GM19467 (cell line): ENCODE measurements at regions not wholly inside any gene's neighbourhood (a gene's known extent, or its start where the extent isn't known, plus 50 kb on each side); places are given as distances from the start of the nearest gene placed in this dataset.
A peak's percentile ranks its signal among the peaks of the same experiment; 100 is the strongest.

ENCODE experiments used
- ATAC-seq: cut with Tn5 transposase; IDR thresholded peaks from one replicate; pipeline ENCODE4 v1.9.1; 2021; ENCODE audit warnings: mild to moderate bottlenecking, moderate library complexity; ENCODE audit not compliant: unreplicated experiment

DNA sequence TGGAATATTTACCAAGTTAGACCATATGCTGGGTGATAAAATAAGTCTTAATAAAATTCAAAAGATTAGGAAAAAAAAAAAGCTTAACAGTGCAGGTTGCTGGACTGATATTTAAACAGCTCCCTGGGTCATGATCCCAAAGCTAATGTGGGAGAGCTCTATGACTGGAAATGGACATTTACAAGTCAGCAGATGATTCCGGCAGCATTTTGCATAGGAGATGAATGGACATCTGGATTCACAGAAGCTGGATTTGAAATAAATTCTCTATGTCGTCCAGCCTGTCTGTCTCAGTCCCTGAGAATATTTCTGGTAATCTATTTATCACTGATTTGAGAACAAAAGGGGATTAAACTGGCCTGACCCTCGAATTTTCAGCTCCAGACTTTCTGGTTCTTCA, 52.3 kb upstream of the KLHL25 start:
- no peak for ATAC-seq

DNA sequence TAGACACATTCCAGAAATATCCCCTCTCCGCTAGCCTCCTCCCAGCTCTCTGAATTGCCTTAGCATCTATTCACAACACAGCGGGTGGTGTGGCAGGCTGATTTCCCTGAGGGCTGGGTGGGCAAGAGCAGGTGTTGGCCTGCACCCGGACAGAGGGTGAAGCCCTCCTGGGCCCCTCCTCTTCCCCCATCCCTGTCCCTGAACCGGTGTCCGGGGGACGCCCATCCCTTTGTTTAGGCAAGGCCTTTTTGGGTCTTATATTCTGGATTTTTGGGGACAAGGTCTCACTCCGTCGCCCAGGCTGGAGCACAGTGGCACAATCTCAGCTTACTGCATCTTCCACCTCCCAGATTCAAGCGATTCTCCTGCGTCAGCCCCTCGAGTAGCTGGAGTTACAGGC, 55.2 kb upstream of the KLHL25 start:
- no peak for ATAC-seq

DNA sequence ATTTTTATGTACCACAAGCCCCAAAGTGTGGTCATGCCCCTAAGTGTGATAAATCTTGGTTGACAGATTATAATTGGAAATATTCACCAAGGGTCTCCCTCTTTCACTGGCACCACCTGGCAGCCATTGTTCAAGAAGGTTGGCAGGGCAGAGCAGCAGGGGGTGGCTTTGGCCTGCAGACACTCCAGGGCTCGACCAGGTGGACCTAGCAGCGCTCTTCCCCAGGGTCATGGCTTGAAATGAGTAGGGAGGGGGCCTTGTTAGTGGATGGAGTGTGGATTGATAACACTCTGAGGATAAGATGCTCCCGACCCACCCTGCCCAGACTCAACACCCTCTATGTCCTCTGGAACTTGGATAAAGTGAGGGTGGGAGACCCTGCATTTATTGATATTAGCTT, 58.2 kb upstream of the KLHL25 start:
- no peak for ATAC-seq

DNA sequence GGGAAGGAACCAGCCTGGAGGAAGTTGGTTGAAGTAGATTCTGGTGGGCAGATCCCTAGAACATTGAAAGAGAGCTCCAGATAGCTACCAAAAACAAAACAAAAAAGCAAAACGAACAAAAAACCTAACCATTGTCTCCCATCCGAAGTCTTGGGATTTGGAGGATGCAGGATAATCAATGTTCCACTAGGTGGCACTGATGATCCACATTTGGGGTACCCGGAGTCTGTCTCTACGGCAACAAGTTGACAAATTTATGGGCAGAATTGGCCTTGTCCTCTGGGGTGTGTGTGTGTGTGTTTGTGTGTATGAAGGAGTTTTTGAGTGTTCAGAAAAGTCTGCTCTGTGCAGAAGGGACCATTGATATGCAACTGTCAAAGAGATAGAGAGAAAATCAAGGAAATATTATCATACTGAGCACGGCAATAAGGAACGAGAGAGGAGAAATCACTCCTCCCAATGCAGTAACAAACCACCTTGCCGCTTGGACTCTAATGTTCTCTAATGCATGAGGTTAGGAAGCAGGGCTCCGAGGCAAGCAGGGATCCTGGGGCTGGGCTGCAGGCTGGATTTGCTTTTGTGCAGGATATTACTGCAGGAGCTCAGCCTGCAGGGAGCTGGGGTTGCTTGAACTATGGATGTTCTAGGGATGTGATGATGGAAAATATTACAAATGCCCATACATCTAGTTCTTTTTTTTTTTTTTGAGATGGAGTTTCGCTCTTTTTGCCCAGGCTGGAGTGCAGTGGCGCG, 59.8 kb upstream of the KLHL25 start:
- peak; percentile 61 for ATAC-seq

DNA sequence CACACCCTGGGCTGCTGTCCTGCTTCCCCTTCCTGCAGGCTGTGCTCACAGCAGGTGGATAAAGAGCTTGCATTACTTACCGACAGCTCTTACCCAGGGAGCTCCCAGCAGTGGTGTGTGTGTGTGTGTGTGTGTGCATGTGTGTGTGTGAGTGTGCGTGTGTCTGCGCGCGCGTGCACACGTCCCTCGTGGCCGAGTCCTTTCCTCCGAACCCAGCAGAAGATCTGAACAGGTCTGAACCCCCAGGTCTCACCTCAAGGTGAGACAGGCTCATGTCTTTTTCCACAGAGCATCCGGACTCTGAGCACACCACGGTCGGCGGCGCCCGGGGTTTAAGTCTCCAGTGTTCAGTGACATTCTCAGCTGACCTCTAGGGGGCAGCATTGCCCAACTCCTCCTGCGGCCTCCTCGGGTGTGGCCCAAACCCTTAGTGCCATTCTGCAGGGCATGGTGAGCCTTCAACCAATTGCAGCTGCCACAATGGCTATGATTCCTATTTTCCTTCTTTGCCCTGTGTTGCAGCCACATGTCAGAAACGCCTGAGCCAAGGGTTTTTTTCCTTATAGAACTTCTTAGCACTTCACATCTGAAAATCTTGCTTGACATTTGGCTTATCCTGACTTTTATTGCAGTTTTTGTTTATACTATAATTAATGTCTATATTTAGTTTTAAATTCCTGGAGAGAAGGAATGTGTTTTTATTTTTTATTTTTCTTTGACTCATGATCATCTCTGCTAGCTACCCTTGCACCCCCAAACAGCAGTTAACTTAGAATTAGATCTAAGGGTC, 64.1 kb upstream of the KLHL25 start:
- ATAC-seq: peak; percentile 85

DNA sequence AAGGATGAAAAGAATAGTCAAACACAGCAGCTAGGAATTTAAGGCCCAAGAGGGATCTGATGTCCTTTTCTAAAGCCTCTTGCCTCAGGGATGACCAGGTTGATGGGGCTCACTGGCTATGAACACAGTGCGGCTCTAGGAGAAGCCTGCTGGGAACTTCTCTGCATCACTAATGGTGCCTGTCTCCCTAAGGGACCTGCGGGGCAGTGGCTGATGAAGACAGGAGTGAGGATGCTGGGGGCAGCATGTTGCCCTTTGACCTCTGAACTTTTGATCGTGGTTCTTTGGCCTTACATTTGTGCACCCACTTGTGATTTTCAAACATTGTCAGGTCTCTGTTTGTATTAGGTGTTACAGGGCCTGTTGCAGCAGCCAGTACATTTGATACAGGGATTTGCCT, 64.9 kb upstream of the KLHL25 start:
- no peak for ATAC-seq

DNA sequence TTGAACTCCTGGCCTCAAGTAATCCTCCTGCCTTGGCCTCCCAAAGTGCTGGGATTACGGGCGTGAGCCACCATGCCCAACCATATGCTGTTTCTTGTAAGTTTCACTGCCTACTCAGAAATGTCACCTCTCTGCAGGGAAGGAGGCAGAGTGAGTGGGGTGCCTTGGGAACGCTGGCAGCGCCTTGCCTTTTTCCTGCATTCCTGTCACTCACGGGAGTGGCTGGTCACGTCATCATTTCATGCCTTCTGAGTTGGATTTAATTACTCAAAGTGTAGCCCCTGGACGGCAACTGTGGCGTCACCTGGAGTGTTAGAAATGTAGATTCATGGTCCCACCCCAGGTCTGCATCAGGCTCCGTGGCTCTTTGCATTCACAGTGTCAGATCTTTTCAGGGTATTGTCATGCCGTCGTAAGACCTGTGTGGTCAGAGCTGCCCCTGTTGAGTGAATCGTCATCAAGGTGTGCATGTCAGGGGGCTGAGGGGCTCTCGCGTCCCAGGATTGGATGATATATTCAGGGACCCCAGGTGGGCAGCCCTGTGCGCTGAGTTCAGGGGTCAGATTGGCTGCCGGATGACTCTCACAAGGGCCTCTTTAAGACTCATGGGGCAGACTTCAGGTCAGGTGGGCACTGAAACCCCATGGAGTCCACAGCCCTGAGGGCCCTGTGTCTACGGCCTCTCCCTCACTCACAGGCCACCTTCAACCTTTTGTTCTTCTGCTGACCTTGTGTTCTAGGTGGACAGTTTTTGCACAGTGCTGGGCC, 65.9 kb upstream of the KLHL25 start:
- no peak for ATAC-seq

DNA sequence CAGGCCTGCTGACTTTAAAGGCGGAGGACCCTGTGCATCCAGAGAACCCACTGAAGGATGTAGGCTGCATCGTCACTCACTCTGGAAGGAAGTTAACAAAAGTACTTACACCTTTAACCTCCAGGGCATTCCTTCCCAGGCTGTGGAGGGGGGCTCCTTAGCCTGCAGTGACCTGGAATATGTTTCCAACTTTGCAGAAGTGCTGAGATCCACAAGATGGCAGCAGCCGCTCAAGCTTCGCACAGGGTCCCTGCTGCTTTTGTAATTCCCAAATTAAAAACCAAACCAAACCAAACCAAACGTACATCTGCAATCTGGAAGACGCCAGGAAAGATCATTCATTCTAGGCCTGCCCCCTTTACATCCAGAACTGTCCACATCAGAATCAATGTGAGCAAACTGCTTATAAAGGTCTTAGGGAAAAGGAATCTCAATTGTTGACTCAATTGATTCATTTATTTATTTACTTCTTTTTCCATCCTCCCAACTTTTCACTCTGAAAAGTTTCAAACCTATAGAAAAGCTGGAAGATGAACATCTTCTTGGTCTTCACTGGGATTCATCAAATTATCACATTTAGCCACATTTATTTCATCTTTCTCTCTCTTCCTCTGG, 70.5 kb upstream of the KLHL25 start:
- ATAC-seq: no peak

DNA sequence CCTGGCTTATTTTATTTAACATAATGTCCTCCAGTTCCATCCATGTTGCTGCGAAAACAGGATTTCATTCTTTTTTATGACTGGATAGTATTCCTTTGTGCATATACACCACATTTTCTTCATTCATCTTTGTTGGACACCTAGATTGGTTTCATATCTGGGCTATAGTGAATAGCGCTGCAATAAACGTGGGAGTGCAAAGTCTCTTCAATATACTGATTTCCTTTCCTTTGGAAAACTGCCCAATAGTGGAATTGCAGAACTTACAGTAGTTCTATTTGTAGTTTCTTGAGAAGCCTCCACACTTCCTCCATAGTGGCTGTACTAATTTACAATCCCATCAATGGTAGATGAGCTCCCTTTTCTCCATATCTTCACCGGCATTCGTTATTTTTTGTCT, 72.5 kb upstream of the KLHL25 start:
- ATAC-seq: no peak

DNA sequence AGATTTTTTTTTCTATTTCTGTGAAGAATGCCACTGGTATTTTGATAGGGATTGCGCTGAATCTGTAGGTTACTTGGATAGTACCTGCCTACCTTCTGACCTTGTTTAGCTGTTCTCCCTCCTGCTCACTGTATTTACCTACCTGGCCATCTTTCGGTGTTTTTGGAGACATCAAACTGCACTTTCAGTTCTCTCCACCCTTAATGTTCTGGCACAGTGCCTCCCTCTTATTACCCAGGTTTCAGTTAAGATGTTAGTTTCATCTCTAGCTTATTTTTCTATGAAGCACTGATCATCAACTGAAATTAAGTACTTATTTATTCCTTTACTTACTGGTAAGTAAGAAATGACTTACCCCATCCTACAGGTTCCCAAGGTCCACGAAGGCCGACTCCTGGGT, 74.4 kb upstream of the KLHL25 start:
- no peak for ATAC-seq

DNA sequence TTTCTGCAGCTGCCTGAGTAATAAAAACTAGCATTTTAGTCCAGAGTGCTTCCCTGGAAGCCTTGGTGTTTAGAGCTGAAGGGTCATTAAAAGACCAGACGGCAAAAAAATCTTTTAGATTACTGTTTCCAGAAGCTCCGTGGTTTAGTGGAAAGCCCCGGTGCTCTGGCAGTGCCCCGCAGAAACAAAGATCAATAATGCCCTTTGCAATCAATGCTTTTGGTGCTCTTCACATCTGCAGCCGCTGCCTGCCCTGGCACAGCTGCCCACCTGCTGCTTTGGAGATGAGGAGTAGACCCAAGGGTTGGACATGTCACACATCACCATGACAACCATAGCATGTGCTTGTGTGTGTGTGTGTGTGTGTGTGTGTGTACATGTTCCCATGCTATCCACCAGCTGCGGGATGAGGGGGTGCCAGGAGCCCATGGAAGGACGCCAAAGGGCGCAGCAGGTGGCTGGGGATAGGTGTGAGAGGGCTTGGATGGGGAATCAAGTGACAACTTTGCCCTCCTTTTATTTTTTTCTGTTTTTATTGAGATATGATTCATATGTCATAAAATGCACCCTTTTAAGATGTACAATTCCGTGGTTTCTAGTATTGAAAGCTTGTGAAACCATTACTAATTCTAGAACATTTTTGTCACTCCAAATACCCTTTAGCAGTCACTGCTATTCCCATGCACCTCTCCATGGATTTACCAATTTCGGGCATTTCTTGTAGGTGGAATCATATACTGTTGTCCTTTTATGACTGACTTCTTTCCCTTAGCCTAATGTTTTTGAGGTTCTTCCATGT, 75.7 kb upstream of the KLHL25 start:
- ATAC-seq: no peak

DNA sequence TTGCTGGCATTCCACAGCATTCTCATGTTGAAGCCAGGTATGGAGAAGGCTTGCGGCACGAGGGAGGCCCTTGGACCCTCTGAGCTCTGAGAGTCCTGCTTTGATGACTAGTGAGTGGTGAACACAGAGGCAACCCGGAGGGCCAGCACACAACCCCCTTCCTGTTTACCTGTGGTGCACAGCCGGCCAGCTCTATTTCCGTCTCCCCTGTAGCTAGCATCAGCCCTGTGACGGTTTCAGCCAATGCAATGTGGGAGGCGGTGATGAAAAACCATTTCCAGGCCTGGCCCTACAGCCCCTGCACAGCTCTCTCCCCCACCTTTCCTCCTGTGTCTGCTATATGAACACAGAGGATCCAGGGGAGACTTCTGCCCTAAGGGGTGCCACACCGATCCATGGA, 76.8 kb upstream of the KLHL25 start:
- ATAC-seq: no peak

DNA sequence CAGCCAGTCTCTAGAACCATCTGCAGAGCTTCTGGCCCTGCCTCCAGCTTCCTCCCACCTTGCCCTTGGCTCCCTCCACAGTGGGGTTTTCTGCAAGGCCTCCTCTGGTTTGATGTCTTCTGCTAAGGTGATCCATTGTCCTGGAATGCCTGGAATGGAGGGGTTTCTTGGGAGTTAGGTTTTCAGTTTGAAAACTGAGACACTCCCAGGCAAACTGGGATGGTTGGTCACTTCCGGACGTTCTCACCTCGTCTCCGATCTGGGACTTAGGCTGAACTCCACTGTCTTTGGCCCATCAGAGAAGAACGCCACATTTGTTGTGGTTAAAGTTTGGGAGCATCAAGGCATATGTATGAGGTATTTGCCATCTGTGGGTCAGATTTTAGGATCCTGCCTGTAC, 77.4 kb upstream of the KLHL25 start:
- no peak for ATAC-seq

DNA sequence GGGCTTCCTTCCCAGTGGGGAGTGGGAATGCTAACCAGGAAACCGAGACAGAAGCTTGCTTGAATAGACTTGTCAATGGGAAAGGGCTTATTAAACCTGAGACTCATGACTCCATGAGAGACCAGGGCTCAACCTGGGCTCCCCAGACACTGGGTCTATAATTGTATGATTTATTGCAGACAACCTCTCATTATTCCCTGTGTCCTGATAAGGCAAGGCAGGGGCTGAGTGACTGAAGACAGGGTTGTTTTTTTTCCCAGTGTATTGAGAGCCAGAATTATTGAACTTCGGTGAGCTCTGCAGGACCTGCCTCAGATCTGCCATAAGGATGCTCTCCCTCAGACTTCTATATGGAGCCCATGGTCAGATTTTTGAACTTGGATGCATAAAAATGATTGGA, 79.5 kb upstream of the KLHL25 start:
- ATAC-seq: no peak

DNA sequence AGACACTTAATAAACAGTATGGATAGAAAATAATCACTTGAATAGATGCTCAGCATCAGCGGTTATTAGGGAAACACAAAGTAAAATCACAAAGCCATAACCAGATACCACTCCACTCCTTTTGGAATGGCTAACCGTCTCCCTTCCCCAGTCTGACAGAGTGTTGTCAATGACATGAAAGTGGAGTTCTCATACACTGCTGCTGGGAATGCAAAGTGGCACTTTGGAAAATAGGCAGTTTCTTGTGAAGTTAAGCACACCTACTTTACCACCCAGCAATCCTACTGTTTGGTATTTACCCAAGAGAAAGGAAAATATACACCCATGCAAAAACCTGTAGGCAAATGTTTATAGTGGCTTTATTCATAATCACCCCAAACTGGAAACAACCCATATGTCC, 81.0 kb upstream of the KLHL25 start:
- no peak for ATAC-seq

DNA sequence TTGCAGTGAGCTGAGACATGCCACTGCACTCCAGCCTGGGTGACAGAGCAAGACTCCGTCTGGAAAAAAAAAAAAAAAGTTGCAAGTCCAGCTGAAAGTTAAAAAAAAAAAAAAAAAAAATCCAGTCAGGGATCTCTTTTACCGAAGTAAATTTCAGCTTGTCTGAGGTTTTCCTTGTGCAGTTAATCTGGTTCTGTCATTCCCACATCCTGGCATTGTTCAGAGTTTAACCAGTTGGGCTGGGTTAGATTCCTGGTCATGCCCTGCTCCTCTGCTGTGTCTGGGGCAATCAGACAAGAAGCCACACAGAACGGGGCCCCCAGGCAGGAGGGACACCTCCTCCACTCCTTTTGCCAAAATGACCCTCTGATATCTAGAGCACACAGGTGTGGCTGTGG, 84.1 kb upstream of the KLHL25 start:
- ATAC-seq: no peak

DNA sequence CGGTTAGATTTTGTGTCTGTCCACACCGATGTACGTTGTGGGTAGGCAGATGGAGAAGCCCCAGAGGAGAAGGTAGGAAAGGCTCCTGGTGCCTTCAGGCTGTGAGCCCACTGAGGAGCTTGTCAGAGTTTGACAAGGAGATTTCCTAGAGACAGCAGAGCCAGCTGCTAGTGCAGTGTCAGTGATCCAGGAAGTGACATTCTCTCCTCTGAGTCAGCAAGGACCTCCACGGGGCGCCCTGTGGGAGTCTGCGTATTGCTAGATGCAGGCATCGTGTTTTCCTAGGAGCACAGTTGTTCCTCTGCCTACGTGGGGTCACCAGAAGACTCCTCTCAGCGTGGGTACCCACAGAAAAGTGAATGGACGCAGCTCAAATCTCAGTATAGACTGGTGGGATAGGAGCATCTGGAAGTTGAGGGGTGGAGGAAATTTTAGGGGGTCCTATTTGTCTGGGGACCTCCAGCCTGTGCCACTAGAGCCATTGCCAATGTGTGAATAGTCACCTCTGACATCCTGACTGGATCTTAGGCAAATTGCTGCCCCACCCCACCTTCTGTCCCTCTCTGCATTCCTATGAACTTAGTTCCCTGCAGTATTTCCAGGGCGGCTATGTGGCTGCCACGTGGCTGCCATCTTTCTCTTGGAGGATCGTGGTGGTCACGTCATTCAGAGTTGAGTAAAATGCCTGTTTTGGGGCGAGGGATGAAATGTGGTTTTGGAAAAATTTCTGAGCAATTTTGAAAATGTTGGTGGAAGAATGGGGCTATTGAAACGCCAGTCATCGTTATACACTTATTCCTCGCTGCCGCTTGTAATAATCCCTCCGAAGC, 84.8 kb upstream of the KLHL25 start:
- no peak for ATAC-seq

DNA sequence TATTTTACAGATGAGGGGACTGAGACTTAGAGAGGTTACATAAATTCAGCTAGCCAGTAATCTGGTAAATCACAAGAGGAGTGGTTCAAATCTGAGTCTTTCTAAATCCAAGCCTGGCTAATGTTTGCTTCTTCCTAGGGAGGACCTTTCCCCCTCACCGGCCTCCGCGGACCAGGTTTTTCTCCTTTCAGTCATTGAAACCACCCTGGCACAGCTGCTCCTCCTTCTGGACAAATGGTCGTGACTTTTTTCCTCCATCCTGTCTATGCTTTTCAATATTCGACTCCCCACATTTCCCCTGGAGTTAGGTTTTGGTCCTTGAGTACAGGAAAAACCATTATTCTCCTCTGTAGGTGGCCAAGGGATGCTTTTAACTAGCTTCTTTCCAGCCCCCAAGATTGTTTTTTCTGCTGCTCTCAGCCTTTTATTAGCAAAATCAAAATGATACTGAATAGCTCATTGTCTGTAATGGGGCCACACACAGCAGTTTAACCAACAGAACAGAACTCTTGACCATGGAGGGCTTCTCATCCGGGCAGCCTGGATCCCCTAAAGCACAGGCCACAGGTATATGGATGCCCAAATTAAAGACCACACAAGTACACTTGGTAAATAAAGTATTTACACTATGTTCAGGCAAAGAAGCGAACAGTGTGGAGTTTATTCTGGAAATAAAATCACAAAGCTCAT, 85.9 kb upstream of the KLHL25 start:
- no peak for ATAC-seq

DNA sequence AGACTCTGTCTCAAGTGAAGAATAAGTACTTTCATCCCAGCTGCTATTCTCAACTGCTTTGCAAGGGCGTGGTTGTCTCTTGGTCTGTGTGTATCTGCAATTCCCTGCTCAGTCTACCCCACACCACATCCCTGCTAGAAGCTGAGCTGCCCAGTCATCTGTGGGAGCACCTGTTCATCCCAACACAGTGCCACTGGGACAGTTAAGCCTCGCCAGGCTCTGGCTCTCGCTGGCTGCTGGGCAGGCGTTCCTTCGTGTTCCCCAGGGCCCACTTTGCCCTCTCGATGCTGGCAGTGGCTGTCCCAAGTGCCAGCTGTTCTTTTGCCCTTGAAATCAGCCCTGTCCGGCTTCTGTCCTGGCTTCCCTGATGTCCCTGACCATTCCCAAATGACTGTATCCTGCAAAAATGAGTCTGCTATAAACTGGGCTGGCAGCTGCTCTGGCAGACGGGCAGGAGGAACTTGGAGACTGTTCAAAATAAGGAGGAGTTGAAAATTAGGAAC, 91.6 kb upstream of the KLHL25 start:
- ATAC-seq: no peak
